Peyer's patch (tissue), 4 donors: ENCODE measurements at regions not wholly inside any gene's neighbourhood (a gene's known extent, or its start where the extent isn't known, plus 50 kb on each side); places are given as distances from the start of the nearest gene placed in this dataset.

ENCODE experiments used
- DNase-seq, 3 donors: peaks; one replicate each; pipeline ENCODE4 v3.0.0-alpha.2; 2017 to 2019
- H3K27ac ChIP-seq, 4 donors: fragments of 200-600 bp; sonication (generic); one replicate each; pipeline ENCODE4 v1.5.1; 2016 to 2019
- H3K27me3 ChIP-seq, 2 donors: fragments of 200-600 bp; sonication (generic); one replicate each; pipeline ENCODE4 v1.5.1; 2019
- H3K36me3 ChIP-seq, 3 donors: fragments of 200-600 bp; sonication (generic); one replicate each; pipeline ENCODE4 v1.5.1; 2016 to 2019
- H3K4me1 ChIP-seq, 4 donors: fragments of 200-600 bp; sonication (generic); one replicate each; pipeline ENCODE4 v1.5.1; 2016 to 2019
- H3K4me3 ChIP-seq, 4 donors: fragments of 200-600 bp; sonication (generic); 1 replicate in 3 of 4; 2 replicates in 1 of 4; pipeline ENCODE4 v1.5.1; 2016 to 2019; ENCODE audit warnings: mild to moderate bottlenecking in 1 of 4
- H3K9me3 ChIP-seq, 4 donors: fragments of 200-600 bp; sonication (generic); one replicate each; pipeline ENCODE4 v1.5.1; 2016 to 2019; ENCODE audit warnings: mild to moderate bottlenecking in 1 of 4
- CTCF ChIP-seq, 6 experiments: fragments of 450-650 bp in 4 of 6; fragments of 200-600 bp in 2 of 6; sonication (generic) in 1 of 6; IDR thresholded peaks; one replicate each; pipeline ENCODE4 v1.5.1; 2017 to 2019; ENCODE audit warnings: antibody characterized with exemption in 6 of 6, mild to moderate bottlenecking in 3 of 6, moderate library complexity in 1 of 6
- POLR2A ChIP-seq, 2 donors: fragments of 450-650 bp; IDR thresholded peaks; one replicate each; pipeline ENCODE4 v1.5.1; 2017; ENCODE audit warnings: antibody characterized with exemption in 2 of 2, mild to moderate bottlenecking in 2 of 2, moderate library complexity in 2 of 2

GRCh38 chr16:18072161-18072560, 264.4 kb downstream of the NPIPA8 start:
- no peak for DNase-seq
- Histone ChIP-seq H3K4me3 (no peak overlapping the region), H3K27ac (no peak overlapping the region), H3K27me3 (no peaks in the 10 kb centered on the region), H3K36me3 (no peaks in the 10 kb centered on the region), H3K9me3 (no peaks in the 10 kb centered on the region), H3K4me1 (no peaks in the 10 kb centered on the region)
- no peak for TF ChIP-seq POLR2A (IDR thresholded peaks at IDR 0.05)
- TF ChIP-seq CTCF (IDR thresholded peaks at IDR 0.05), result no peak

DNA sequence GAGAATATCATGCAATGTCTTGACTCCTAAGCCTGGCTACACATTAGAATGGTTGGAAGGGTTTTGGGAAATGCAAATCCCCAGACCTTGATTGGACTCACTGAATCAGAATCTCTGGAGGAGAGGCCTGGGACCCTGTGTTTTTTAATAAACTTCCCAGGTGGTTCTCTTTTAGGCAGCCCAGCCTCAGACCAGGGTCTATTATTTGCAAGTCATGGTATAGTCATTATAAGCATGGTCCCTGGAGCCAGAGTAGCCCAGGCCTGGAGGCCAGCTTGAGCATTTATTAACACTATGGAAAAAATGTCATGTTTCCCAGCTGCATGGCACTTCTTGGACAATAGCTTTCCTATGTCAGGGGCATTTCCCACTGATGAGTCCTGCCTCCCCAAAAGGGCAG, 266.9 kb downstream of the NPIPA8 start:
- DNase-seq, result no peak
- Histone ChIP-seq H3K27ac (no peak overlapping the region), H3K4me3 (no peak overlapping the region), H3K4me1 (no peaks in the 10 kb centered on the region), H3K27me3 (no peaks in the 10 kb centered on the region), H3K9me3 (no peaks in the 10 kb centered on the region), H3K36me3 (no peaks in the 10 kb centered on the region)
- TF ChIP-seq CTCF (IDR thresholded peaks at IDR 0.05), result no peak
- TF ChIP-seq POLR2A (IDR thresholded peaks at IDR 0.05), result no peak

GRCh38 chr16:18068477-18068876, 268.1 kb downstream of the NPIPA8 start:
- H3K4me3 ChIP-seq, result no peak overlapping the region
- no peak overlapping the region for H3K27ac ChIP-seq
- TF ChIP-seq CTCF (IDR thresholded peaks at IDR 0.05), result no peak
- no peak for TF ChIP-seq POLR2A (IDR thresholded peaks at IDR 0.05)
- no peaks in the 10 kb centered on the region for H3K27me3 ChIP-seq
- no peak for DNase-seq
- no peaks in the 10 kb centered on the region for H3K9me3 ChIP-seq
- no peaks in the 10 kb centered on the region for H3K36me3 ChIP-seq
- no peaks in the 10 kb centered on the region for H3K4me1 ChIP-seq

GRCh38 chr16:18062713-18063112, 273.8 kb downstream of the NPIPA8 start:
- Histone ChIP-seq H3K27ac (no peak overlapping the region), H3K27me3 (no peaks in the 10 kb centered on the region), H3K4me3 (no peak overlapping the region), H3K36me3 (no peaks in the 10 kb centered on the region), H3K4me1 (no peaks in the 10 kb centered on the region), H3K9me3 (no peaks in the 10 kb centered on the region)
- TF ChIP-seq CTCF (IDR thresholded peaks at IDR 0.05) (no peak), POLR2A (IDR thresholded peaks at IDR 0.05) (no peak)
- no peak for DNase-seq

GRCh38 chr16:18060351-18060750, 276.2 kb downstream of the NPIPA8 start:
- no peak for TF ChIP-seq CTCF (IDR thresholded peaks at IDR 0.05)
- TF ChIP-seq POLR2A (IDR thresholded peaks at IDR 0.05), result no peak
- Histone ChIP-seq H3K36me3 (no peaks in the 10 kb centered on the region), H3K9me3 (no peaks in the 10 kb centered on the region), H3K27ac (no peak overlapping the region), H3K4me3 (no peak overlapping the region), H3K4me1 (no peaks in the 10 kb centered on the region), H3K27me3 (no peaks in the 10 kb centered on the region)
- no peak for DNase-seq

DNA sequence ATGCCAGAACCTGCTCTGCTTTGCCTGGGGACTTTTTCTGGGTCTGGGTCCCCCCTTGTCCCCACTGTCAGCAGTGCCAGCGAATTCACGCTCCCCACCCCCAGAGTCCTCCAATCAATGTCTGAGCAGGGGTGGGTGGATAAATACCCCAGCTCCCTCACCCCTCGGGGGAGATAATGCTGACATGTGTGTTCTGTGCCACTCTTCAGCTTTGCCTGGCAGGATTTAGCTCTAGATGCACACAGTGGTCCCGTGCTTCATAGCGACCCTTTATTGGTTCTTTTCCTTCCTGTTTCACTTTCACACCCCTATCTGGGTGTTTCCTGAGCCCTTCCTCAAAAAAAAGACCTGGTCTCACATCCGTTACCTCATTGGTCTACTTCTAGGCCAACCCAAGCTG, 277.0 kb downstream of the NPIPA8 start:
- no peaks in the 10 kb centered on the region for H3K9me3 ChIP-seq
- no peaks in the 10 kb centered on the region for H3K27me3 ChIP-seq
- no peak for DNase-seq
- TF ChIP-seq POLR2A (IDR thresholded peaks at IDR 0.05), result no peak
- no peak for TF ChIP-seq CTCF (IDR thresholded peaks at IDR 0.05)
- H3K36me3 ChIP-seq, result no peaks in the 10 kb centered on the region
- H3K27ac ChIP-seq, result no peak overlapping the region
- no peak overlapping the region for H3K4me3 ChIP-seq
- no peaks in the 10 kb centered on the region for H3K4me1 ChIP-seq
